ENCODE measurements at regions not wholly inside any gene's neighbourhood (a gene's known extent, or its start where the extent isn't known, plus 50 kb on each side); places are given as distances from the start of the nearest gene placed in this dataset.

DNA sequence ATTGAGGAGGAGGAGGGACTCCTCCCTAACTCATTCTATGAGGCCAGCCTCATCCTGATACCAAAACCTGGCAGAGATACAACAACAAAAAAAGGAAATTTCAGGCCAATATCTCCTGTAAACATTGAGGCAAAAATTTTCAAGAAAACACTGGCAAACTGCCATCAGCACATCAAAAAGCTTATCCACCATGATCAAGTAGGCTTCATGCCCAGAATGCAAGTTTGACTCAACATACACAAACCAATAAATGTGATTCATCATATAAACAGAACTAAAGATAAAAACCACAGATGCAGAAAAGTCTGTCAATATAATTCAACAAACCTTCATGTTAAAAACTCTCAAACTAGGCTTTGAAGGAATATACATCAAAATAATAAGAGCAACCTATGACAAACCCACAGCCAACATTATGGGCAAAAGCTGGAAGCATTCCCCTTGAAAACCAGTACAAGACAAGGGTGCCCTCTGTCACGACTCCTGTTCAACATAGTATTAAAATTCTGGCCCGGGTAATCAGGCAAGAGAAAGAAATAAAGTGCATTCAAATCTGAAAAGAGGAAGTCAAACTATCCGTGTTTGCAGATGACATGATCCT is 1014.3 kb downstream of the CBLN2 start:
- TF ChIP-seq CTCF (IDR thresholded peaks at IDR 0.05): no peak
- Histone ChIP-seq H3K36me3 (replicated peaks in 1 of 2; ENCODE audit: control insufficient read depth in 1 of 2, insufficient read depth in 2 of 2, low read length in 2 of 2) (no peaks in the 10 kb centered on the region), H3K9me3 (replicated peaks in 1 of 2; ENCODE audit: control insufficient read depth in 1 of 2, insufficient read depth in 1 of 2, low read length in 2 of 2) (no peaks in the 10 kb centered on the region), H3K79me2 (ENCODE audit: insufficient read depth, low read length) (no peaks in the 10 kb centered on the region), H3K27ac (ENCODE audit: low read depth in 1 of 2, low read length in 2 of 2) (no peak overlapping the region), H3K9ac (ENCODE audit: insufficient read depth, low read length, poor library complexity, severe bottlenecking) (no peak overlapping the region), H4K20me1 (ENCODE audit: insufficient read depth, low read length) (no peaks in the 10 kb centered on the region), H3K4me2 (replicated peaks; ENCODE audit: extremely low read depth, low read length, poor library complexity, severe bottlenecking) (no peak overlapping the region), H3K27me3 (ENCODE audit: control insufficient read depth in 2 of 2, insufficient read depth in 2 of 2, low read length in 2 of 2) (no peaks in the 10 kb centered on the region), H3K4me3 (replicated peaks in 1 of 3; ENCODE audit: low read depth in 2 of 3, low read length in 3 of 3) (no peak overlapping the region), H3K4me1 (ENCODE audit: control insufficient read depth in 1 of 2, insufficient read depth in 2 of 2, low read length in 2 of 2) (no peaks in the 10 kb centered on the region), H2AFZ (ENCODE audit: insufficient read depth, low read depth, low read length, poor library complexity, severe bottlenecking) (no peak overlapping the region)
- Mint-ChIP-seq H3K27ac (no peak overlapping the region), H3K4me3 (no peak overlapping the region), H3K27me3 (ENCODE audit: low read depth in 3 of 3) (no peaks in the 10 kb centered on the region), H3K9me3 (peaks cover 0 to 6% (median 3%) of the 10 kb centered on the region in 7 donors), H3K36me3 (no peaks in the 10 kb centered on the region), H3K4me1 (no peaks in the 10 kb centered on the region)
- DNase-seq: no peak
- intact Hi-C loops (cut with micrococcal nuclease): no loop called here
- WGBS (ENCODE audit: insufficient coverage): no CpG with 5 or more reads among the region's 3 CpGs

DNA sequence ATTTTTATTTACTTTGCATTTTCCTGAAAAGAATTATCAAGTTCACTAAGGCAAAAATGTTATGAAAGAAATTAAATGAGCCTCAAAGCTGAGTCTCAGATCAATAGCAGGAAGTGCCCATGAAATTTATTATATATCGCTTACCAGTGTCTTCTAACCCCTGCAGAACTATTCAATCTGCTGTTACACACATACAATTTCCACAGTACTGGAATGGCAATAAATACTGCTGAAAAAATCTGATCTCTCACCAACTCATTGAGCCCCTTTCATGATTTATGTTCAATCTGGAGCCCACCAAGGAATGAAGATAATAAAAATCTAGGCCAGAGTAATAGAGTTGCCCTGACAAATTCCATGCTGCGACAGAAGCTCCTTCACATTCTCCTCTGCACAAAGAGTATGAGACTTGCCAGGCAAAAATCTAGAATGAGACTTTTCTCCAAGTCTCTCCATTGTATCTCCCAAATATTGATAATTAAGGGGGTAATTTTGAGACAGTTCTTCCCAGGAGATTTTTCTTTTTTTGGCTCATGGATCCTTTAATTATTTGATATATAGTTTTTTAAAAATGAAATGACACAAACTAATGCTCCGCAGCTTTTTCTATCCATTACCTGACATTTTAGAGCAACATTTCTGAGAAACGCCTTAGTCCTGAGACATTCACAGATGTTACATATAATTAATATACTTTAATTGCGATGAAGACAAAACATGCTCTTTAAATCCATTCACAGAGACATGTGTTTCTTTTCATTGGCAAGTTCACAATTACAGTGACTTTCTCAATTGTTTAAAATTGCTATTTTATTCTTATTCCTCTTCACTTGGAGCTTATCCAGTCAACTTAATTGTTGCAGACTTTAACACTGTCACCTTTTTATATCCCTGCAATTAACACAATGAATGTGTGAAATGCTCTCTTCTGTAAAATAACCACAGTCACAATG is 1020.4 kb downstream of the CBLN2 start:
- Histone ChIP-seq H3K4me3 (replicated peaks in 1 of 3; ENCODE audit: low read depth in 2 of 3, low read length in 3 of 3) (no peak overlapping the region), H3K79me2 (ENCODE audit: insufficient read depth, low read length) (no peaks in the 10 kb centered on the region), H3K9me3 (replicated peaks in 1 of 2; ENCODE audit: control insufficient read depth in 1 of 2, insufficient read depth in 1 of 2, low read length in 2 of 2) (no peaks in the 10 kb centered on the region), H3K36me3 (replicated peaks in 1 of 2; ENCODE audit: control insufficient read depth in 1 of 2, insufficient read depth in 2 of 2, low read length in 2 of 2) (no peaks in the 10 kb centered on the region), H4K20me1 (ENCODE audit: insufficient read depth, low read length) (no peaks in the 10 kb centered on the region), H2AFZ (ENCODE audit: insufficient read depth, low read depth, low read length, poor library complexity, severe bottlenecking) (no peak overlapping the region), H3K4me1 (ENCODE audit: control insufficient read depth in 1 of 2, insufficient read depth in 2 of 2, low read length in 2 of 2) (no peaks in the 10 kb centered on the region), H3K9ac (ENCODE audit: insufficient read depth, low read length, poor library complexity, severe bottlenecking) (no peak overlapping the region), H3K4me2 (replicated peaks; ENCODE audit: extremely low read depth, low read length, poor library complexity, severe bottlenecking) (no peak overlapping the region), H3K27me3 (ENCODE audit: control insufficient read depth in 2 of 2, insufficient read depth in 2 of 2, low read length in 2 of 2) (no peaks in the 10 kb centered on the region), H3K27ac (ENCODE audit: low read depth in 1 of 2, low read length in 2 of 2) (no peak overlapping the region)
- H3K9me3 Mint-ChIP-seq: peaks cover 0 to 5% (median 0%) of the 10 kb centered on the region in 7 donors
- no peak for DNase-seq
- no peaks in the 10 kb centered on the region for H3K36me3 Mint-ChIP-seq
- no peak overlapping the region for H3K4me3 Mint-ChIP-seq
- H3K27me3 Mint-ChIP-seq (ENCODE audit: low read depth in 3 of 3): no peaks in the 10 kb centered on the region
- H3K4me1 Mint-ChIP-seq: no peaks in the 10 kb centered on the region
- intact Hi-C loops (cut with micrococcal nuclease): no loop called here
- 100% methylated on average over 2 of the region's 5 CpGs for WGBS (ENCODE audit: insufficient coverage)
- no peak overlapping the region for H3K27ac Mint-ChIP-seq
- TF ChIP-seq CTCF (IDR thresholded peaks at IDR 0.05): no peak

All from CD14-positive monocyte (primary cell).